SKM-1 treated with dmso at 0.1 percent for 144 hours (cell line): ENCODE measurements at regions not wholly inside any gene's neighbourhood (a gene's known extent, or its start where the extent isn't known, plus 50 kb on each side); places are given as distances from the start of the nearest gene placed in this dataset.

Experiments
- DNase-seq: peaks from one replicate; lab custom pipeline; 2025; ENCODE audit not compliant: unreplicated experiment; lab: John Stamatoyannopoulos, UW

DNA sequence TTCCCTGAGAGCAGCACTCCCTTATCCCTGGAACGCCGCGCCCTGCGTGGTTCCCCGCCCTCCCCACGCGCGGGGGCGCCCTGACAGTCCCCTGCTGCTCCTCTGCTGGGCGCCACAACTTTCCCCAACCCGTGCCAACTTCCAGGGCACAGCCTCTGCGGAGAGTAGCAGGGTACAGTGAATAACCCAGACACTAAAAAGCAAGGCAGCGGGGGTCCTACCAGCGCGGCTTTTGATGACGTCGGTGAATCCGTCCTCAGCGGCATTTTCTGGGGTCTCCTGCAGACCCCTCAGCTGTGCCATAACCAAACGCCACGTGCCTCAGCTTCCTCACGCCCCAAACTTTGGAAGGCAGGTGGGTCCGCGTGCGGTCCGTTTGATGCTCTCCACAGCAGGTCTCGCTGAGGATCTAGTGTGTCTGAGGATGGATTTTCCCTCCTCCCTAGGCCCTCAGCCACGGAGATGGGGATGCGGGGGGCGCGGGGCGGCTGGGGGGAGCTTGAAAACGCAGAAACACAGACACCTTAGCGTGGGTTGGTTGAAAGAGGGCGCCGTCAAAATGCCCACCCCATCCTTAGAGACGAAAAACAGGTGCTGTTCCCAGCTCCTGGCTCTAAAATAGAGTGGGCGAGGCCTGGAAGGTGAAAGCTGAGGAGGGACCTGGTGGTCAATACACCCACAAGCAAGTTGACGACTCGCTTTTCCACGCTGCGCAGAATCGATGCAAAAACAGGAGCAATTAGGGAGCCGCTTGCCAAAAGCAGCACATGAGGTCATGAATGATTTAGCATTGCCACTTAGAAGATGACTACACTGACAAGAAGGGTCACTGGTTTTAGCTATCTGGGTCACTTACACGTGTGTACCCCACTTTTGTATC lies 405.6 kb downstream of the FAM47A start:
- DNase-seq: no peak

DNA sequence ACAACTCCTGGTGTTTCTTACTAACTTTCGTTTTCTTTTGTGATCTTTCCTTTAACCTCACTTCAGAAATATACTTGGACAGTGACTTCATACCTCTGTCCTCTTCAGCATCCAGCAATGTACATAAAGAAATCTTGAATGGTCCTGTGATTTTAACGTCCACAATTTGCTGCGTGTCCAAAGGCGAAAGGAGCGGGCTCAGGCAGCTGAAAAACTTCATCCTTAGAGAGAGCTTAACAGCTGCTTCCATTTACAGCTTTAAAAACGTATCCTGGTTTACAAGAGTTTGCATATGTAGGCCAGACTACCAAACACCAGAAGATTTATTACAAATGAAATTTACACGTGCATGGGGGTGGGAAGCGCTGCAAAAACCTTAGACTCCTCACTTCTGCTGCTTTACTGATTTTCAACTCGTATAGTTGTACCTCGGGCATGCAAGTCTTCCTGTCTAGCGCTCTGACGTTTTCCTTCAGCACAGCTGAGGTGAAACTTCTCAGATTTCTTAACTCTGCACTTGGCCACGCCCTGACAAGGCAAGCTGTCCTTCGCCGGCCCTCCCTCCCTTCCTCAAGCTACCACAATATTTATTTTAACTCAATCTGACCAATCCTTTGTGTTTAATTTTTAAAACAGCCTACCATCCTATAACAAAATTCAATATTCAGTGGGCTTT lies 406.4 kb downstream of the FAM47A start:
- DNase-seq: no peak

DNA sequence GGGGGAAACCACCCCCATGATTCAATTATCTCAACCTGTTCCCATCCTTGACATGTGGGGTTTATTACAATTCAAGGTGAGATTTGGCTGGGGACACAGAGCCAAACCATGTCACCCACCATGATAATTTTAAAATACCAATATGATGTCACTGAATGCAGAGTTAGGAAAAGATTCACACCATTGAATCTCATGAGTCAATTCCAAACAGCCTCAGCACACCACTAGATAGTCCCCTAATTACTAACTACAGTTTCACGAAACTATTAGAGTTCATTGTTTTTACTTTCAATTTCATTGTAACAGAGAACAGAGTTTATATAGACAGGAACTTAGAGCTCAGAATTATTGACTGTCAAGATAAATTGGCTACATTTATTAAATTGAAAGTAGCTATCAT lies 410.2 kb downstream of the FAM47A start:
- DNase-seq: no peak

DNA sequence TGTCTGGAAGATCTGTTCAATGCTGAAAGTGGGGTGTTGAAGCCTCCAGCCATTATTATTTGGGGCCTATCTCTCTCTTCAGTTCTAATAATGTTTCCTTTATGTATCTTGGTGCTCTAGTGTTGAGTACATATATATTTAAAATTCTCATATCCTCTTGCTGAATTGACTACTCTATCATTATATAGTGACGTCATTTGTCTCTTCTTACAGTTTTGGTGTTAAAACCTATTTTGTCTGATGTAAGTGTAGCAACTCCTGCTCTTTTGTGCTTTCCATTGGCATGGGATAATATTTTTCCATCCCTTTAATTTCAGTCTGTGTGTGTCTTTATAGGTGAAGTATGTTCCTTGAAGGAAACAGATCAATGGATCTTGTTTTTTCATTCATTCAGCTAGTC lies 446.0 kb downstream of the FAM47A start:
- no peak for DNase-seq
